Glomerular visceral epithelial cell (primary cell): ENCODE measurements at regions not wholly inside any gene's neighbourhood (a gene's known extent, or its start where the extent isn't known, plus 50 kb on each side); places are given as distances from the start of the nearest gene placed in this dataset.

Source experiments
- DNase-seq: peaks from one replicate; pipeline ENCODE4 v3.0.0-alpha.2; 2016; ENCODE audit errors: extremely low spot score

- DNase-seq, result no peak
Observed at GRCh38 chr3:104734627-104735026, 632.1 kb upstream of the ALCAM start.

DNA sequence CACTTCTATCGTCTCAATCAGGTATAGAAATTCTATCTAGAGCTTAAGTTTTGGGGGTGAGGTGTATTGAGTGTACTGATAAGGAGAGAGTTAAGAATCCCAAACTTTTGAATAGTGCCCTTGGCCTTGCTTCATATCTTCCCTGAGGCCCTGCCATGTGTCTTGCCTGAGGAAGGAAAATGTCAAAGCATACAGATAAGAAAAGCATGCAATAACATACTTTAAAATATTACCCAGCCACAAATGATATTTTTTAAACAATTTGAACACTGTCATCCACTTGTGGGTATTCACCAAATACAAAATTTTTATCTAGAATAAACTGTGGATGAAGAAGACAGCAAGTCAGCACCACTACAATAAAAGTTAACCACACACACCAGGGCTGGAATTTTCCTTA is 631.0 kb upstream of the ALCAM start:
- DNase-seq, result no peak

- DNase-seq, result no peak
Observed at GRCh38 chr3:104738271-104738670, 628.4 kb upstream of the ALCAM start.

DNA sequence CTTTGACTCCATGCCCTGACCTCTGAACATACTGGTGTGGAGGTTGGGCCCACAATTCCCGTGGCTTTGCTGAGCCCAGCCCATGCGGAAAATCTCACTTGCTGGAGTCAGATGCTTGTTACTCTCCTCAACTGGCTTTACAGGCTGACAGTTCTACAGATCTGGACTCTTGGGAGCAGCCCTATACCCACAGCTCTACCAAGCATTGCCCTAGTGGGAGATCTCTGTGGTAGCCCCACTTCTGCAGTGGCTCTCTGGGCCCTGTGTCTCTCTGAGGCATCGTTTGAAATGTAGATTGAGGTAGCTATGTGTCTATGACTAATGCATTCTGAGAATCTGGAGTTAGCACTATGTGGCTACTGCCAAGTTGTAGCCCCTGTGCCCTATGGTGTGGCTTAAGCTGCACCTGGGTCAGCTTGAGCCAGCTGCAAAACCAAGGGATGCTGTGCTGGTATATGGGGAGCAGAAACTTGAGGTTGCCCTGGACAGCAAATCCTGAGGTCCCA is 625.8 kb upstream of the ALCAM start:
- no peak for DNase-seq

DNA sequence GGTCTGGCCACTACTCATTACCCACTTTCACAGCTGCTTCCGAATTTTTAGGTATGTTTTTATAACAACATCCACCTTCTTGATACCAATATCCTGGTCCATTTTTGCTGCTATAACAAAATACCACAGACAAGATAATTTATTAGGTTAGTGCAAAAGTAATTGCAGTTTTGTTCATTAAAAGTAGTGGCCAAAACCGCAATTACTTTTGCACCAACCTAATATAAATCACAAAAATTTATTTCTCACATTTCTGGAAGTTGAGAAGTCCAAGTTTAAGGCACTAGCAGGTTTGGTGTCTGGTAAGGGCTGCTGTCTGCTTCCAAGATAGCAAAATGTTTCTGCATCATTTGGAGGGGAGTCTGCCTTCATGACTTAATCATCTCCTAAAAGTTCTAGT is 624.7 kb upstream of the ALCAM start:
- no peak for DNase-seq

- DNase-seq, result no peak
Observed at GRCh38 chr3:104745313-104745712, 621.4 kb upstream of the ALCAM start.

- DNase-seq, result no peak
Observed at GRCh38 chr3:104746056-104746455, 620.7 kb upstream of the ALCAM start.

DNA sequence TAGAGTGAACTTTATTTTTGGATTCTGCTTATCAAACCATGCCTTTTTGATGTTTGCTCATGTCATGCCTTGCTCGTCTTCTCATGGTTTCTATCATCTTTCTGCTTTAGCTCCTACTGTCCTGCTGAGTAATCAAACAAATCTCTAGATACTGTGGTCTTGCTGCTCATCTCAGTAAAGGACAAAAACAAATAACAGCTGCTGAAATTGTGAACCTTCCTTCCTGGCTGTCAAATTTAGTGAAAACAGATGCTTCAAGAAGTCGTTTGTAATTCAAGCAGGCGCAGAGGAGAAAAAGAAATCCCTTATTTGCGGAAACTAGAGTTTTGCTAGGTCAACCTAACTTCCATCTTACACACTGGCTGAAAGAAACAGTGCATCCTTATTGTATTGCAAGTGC is 616.1 kb upstream of the ALCAM start:
- DNase-seq, result no peak

DNA sequence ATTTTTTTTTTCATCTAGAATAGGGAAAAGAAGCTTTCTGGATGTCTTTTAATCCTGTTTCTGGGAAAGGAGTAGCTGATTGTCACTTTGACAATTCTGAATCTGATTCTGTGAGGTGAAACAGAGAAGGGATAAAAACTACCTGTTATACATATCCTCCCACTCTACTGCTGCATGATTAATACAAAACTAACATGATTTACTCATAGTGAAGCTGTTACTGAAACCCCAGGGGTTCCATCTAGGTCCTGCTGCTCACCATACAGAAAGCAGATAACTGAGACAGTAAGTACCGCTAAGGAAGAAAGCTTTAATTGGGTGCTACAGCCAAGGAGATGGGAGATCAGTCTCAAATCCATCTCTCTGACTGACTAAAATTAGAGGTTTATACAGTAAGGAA is 610.9 kb upstream of the ALCAM start:
- no peak for DNase-seq

DNA sequence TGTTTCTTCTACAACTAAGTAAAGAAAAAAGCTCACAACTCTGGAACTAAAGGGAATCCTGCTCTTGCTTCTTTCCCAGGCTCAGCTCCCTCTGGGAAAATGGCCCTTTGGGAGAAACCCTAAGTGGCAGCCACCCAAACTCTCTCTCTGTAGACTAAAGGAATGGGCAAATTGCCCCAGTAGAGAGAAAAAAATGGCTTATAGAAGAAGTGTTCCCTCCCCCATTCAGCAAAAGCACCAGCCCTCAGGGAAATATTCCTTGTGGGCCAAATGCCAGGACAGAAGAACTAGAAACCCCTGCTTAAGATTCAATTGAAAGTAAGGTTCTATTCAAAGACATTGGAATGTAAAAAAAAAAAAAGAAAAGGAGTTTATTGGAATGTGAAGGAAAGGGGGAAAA is 603.7 kb upstream of the ALCAM start:
- DNase-seq, result no peak

GRCh38 chr3:104764496-104764895 is 602.2 kb upstream of the ALCAM start:
- no peak for DNase-seq

GRCh38 chr3:104768886-104769285 is 597.8 kb upstream of the ALCAM start:
- DNase-seq, result peak; percentile 5

- DNase-seq, result no peak
Observed at GRCh38 chr3:104779324-104779723, 587.4 kb upstream of the ALCAM start.

DNA sequence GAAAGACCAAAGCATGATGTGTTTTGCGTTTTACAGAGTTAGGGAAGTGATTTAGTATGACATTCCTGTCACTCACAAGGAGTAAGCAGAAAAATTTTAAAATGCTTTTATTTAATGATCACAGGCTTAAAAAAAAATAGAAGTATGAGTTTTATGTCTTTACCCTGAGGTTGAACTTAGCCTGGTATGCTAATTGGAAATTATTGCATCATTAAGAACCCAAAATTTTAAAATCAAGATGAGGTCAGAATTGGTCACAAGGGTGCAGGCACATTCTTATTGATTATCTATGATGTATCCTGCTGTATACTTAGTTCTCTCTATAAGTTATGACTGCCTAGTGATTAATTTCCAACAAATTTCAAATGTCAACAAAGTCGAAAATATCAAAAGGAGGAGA is 585.6 kb upstream of the ALCAM start:
- DNase-seq, result no peak

GRCh38 chr3:104785947-104786346 is 580.8 kb upstream of the ALCAM start:
- DNase-seq, result peak; percentile 10

GRCh38 chr3:104787306-104787705 is 579.4 kb upstream of the ALCAM start:
- DNase-seq, result no peak

- DNase-seq, result no peak
Observed at GRCh38 chr3:104788807-104789206, 577.9 kb upstream of the ALCAM start.

DNA sequence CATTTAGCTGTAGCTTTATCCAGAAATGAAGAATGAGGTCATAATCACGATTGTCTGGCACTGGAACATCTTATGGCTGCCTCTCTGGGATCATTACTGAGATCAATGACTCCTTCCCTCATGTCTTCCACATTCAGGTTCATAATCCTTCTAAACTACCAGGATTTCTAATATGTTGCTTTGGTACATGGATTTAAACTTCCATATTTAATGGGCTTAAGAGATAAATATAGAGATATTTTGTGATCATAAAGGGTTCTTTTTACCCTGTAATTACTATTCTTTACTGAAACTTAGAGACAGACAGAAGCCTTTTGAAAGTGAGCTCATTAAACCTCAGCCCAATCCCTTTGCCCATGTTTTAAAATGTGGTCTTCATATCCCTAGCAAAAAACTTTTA is 575.4 kb upstream of the ALCAM start:
- no peak for DNase-seq

- no peak for DNase-seq
Observed at GRCh38 chr3:104796556-104796955, 570.2 kb upstream of the ALCAM start.

GRCh38 chr3:104805042-104805441 is 561.7 kb upstream of the ALCAM start:
- no peak for DNase-seq

- DNase-seq, result no peak
Observed at GRCh38 chr3:104805508-104805907, 561.2 kb upstream of the ALCAM start.

- no peak for DNase-seq
Observed at GRCh38 chr3:104810896-104811295, 555.8 kb upstream of the ALCAM start.

- DNase-seq, result no peak
Observed at GRCh38 chr3:104816008-104816407, 550.7 kb upstream of the ALCAM start.

GRCh38 chr3:104816716-104817115 is 550.0 kb upstream of the ALCAM start:
- DNase-seq, result no peak

- DNase-seq, result no peak
Observed at GRCh38 chr3:104819333-104819732, 547.4 kb upstream of the ALCAM start.
